NCI-H1694 treated with DMSO at 0.1 percent for 48 hours (cell line): ENCODE measurements at regions not wholly inside any gene's neighbourhood (a gene's known extent, or its start where the extent isn't known, plus 50 kb on each side); places are given as distances from the start of the nearest gene placed in this dataset.
A peak's percentile ranks its signal among the peaks of the same experiment; 100 is the strongest.

Experiments used
- DNase-seq: peaks from one replicate; lab custom pipeline; 2025; lab: John Stamatoyannopoulos, UW

DNA sequence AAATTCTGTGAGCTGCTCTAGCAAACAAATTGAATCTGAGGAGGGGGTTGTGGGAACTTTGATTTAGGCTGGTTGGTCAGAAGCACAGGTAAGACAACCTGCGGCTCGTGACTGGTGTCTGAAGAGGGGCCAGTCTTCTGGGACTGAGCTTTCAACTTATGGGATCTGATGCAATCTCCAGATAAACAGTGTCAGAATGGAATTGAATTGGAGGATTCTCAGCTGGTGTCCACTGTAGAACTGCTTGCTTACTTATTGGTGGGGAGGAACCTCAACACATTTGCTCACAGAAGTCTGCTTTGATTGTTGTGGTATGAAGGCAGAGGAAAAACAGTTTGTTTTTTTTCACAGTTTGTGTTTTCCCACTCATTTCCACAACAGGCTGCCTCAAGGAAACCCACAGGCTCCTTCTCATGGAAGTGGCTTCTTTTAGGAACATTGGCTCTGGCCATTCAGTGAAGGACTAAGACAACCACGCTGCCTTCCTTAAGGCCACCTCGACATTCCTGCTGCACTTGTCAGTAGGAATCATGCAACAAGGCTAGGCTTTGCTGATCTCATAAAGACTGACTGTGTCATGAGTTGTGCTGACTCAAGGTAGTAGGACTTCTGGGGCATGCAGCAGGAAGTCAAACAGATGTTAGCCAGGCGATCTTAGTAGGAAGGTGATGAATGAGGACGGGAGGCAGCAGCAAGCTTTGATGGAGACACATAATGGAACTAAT is 104.7 kb downstream of the TSN start:
- no peak for DNase-seq

DNA sequence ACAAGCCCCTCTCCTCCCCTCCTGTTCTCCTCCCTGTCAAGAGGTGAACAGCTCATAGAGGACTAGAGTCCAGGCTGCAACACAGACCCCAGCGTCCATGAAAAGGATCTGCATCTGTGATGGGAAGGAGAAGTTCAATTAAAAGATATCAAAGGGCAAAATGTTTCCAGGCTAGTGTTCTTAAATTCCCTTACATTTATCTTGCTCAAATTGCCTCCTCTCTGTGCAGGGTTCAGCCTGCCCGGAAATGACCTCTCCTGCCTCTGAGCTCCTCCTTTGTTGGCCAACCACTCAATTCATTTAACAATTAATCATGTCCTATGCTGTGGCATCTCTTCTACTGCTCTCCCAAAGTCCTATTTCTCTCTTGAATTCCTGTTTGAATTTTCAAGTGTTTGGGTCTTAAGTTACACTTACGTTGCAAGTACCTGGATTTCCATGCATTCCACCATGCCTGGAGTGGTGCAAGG is 105.3 kb downstream of the TSN start:
- no peak for DNase-seq

- DNase-seq, result no peak
Measured at GRCh38 chr2:121862286-121862685, 106.8 kb downstream of the TSN start.

- no peak for DNase-seq
Measured at GRCh38 chr2:121865914-121866313, 110.5 kb downstream of the TSN start.

GRCh38 chr2:121866789-121867188 is 111.3 kb downstream of the TSN start:
- no peak for DNase-seq

GRCh38 chr2:121868652-121869051 is 113.2 kb downstream of the TSN start:
- peak; percentile 24 for DNase-seq

- no peak for DNase-seq
Measured at GRCh38 chr2:121869363-121869762, 113.9 kb downstream of the TSN start.

DNA sequence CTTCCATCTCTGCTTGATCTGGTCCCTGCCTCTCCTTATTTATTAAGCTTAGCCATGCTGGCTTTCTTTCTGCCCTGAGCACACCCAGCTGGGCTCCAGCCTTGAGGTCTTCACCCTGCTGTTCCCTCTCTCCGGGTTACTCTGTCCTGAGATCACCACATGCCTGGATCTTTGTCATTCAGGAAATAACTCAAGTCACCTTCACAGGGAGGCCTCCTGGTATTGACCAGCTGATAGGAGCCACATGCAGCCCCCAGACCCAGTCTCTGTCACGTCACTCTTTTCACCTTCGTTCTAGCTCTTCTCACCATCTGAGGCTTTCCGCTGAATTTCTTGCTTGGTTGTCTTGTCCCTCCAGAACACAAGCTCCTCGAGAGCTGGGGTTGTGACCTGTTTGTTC is 114.4 kb downstream of the TSN start:
- no peak for DNase-seq

DNA sequence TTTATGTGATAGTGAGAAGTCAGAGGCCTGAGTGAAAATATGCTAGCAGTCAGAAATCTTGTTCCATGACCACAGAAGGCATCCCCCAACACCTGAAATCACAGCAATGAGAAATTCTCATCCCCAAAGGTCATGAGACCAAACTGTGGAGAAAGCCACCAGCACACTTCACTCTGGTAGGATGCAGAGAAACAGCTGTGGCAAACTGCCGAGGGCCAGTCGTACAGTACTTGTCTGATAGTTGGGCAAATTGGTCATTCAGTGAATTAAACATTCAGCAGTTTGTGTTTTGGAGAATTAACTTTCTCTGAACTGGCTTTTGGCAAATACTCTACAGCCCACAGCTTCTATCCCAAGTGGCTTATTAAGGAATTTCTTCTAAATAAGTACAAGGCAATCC is 117.2 kb downstream of the TSN start:
- no peak for DNase-seq

GRCh38 chr2:121873864-121874263 is 118.4 kb downstream of the TSN start:
- DNase-seq, result no peak

GRCh38 chr2:121875585-121876185 is 120.2 kb downstream of the TSN start:
- DNase-seq, result no peak

DNA sequence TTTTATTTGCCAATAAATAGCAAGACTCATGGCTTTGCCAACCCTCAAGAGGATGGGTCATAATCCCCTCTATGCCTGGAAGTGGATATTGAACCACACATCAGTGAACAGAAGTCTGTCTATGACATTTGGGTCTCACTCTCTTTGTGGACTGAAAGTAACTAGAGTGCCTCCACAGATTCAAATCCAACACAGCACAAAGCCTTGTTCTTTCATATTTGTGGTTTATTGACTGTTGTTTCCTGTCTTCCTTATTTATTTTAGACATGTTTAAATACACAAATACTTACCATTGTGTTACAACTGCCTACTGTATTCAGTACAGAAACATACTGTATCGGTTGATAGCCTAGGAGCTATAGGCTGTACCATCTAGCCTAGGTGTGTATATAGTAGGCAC is 121.9 kb downstream of the TSN start:
- DNase-seq, result no peak

- no peak for DNase-seq
Measured at GRCh38 chr2:121880283-121880682, 124.8 kb downstream of the TSN start.

- DNase-seq, result no peak
Measured at GRCh38 chr2:121881038-121881437, 125.6 kb downstream of the TSN start.

GRCh38 chr2:121881950-121882349 is 126.5 kb downstream of the TSN start:
- no peak for DNase-seq

DNA sequence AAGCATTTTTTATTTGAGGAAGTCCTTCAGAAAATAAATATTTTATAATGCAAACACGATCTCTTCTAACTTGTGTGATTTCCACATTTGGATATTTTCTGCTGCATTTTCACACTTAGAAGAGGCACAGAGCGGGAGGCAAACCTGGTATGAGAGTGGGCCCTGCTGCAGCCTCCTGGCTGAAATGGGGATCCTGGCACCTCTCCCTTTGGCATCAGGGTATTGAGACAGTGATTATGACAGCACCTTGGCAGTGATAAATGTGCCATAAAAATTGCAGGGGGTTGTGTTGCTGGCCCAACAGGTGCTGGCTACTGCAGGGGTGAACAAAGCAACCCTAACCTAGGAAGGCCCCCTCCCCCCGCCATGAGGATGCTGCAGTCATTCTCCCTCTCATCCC is 128.6 kb downstream of the TSN start:
- DNase-seq, result no peak

DNA sequence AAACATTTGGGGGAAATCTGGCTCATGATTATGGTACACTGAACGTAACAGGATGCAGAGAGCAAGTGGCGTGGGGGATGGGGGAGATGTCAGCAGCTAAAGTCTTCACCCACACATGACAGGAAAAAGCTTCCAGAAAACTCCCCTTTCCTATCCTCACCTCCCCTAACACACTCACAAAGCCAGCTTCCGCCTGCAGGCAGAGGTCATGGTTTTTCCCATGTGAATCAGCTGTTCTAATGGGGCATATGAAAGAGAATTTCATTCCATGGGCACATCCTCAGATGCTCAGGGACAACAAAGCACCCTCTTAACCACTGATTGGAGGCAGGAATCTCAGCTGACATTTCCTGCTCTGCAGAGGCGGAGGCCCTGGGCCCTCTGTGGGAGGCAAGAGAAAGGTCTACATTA is 129.1 kb downstream of the TSN start:
- DNase-seq, result no peak

DNA sequence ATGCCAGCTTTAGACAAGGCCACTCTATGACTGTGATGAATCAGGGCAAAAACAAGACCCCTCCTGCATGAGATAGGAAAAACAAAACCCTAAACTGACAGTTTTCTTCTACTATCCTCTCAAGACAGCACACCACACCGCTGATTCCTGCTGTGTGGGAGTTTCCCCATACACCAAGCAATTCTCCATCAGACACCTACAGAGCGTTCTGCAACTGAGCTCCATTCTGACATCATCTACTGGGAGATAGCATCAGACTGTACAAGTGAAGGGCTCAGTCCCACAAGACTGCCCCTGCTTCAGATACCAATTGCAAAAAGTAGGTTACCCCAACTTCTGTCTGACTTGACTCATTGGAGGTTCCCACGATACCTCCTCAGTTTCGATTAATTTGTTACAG is 130.6 kb downstream of the TSN start:
- no peak for DNase-seq

GRCh38 chr2:121887513-121888188 is 132.2 kb downstream of the TSN start:
- no peak for DNase-seq

DNA sequence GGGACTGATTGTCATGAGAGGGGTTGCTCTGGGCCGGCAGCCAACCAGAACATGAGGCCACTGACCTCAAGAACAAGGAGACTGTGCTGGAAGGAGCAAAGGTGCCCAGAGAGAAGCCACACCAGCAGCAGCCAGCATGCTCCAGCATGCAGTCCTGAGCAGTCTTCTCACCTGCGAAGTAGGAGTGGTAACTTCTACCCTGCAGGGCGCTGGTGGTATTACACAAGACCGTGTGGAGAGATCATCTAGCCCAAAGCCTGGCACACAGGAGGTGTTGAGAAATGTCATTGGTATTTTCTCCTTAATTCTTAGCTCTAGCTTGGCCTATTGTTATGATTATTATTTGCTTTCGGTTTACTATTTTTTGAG is 132.7 kb downstream of the TSN start:
- no peak for DNase-seq

GRCh38 chr2:121890041-121890440 is 134.6 kb downstream of the TSN start:
- DNase-seq, result peak; percentile 51

- no peak for DNase-seq
Measured at GRCh38 chr2:121895723-121896571, 140.5 kb downstream of the TSN start.
